Panc1 (cell line): ENCODE measurements at regions not wholly inside any gene's neighbourhood (a gene's known extent, or its start where the extent isn't known, plus 50 kb on each side); places are given as distances from the start of the nearest gene placed in this dataset.

Experiments used
- ATAC-seq: fragments of 200-7000 bp; cut with Tn5 transposase; 2 replicates; pipeline ENCODE4 v1.9.1; 2020; ENCODE audit warnings: mild to moderate bottlenecking, moderate library complexity
- BruUV-seq: library from RNA; stranded (reverse); fragments of 400-500 nt; replicated peaks from 2 replicates; lab custom pipeline; 2021; lab: Mats Ljungman, UMichigan
- CTCF ChIA-PET: fragments of 300-600 bp; sonication (Branson Sonifier 250); formaldehyde crosslinking; loops from one replicate; lab custom pipeline; 2022; ENCODE audit warnings: antibody characterized with exemption; lab: Charles Lee
- POLR2A ChIA-PET: fragments of 300-600 bp; sonication (Branson Sonifier 250); formaldehyde crosslinking; loops from one replicate; lab custom pipeline; 2022; ENCODE audit warnings: antibody characterized with exemption; lab: Charles Lee
- DNase-seq: peaks from one replicate; pipeline ENCODE4 v3.0.0-alpha.2; 2010; ENCODE audit warnings: low read depth, low spot score
- H3K27ac ChIP-seq: 2 replicates; pipeline ENCODE4 v1.5.1; 2011; ENCODE audit warnings: mild to moderate bottlenecking, low read length, inconsistent platforms
- H3K27me3 ChIP-seq: fragments of 200-500 bp; sonication (Bioruptor generic); 2 replicates; pipeline ENCODE4 v1.6.0; 2014; ENCODE audit warnings: low read length, inconsistent platforms; ENCODE audit not compliant: control insufficient read depth, insufficient read depth
- H3K36me3 ChIP-seq: fragments of 200-500 bp; sonication (Bioruptor generic); 2 replicates; pipeline ENCODE4 v1.5.1; 2014; ENCODE audit warnings: inconsistent platforms, mild to moderate bottlenecking, low read length, moderate library complexity; ENCODE audit not compliant: control insufficient read depth, insufficient read depth
- H3K4me1 ChIP-seq: 2 replicates; pipeline ENCODE4 v1.5.1; 2011; ENCODE audit warnings: inconsistent platforms, mild to moderate bottlenecking, low read length, moderate library complexity; ENCODE audit not compliant: control insufficient read depth, insufficient read depth
- H3K4me3 ChIP-seq, 2 experiments: 2 replicates each; pipeline ENCODE4 v1.5.1; 2011 to 2012; ENCODE audit warnings: low read depth in 2 of 2, low read length in 2 of 2, mild to moderate bottlenecking in 2 of 2, inconsistent platforms in 1 of 2, moderate library complexity in 1 of 2
- H3K9me3 ChIP-seq: fragments of 200-500 bp; sonication (Bioruptor generic); 2 replicates; pipeline ENCODE4 v1.5.1; 2014; ENCODE audit warnings: low read depth, mild to moderate bottlenecking, inconsistent platforms, low read length, moderate library complexity; ENCODE audit not compliant: control insufficient read depth, insufficient read depth
- CTCF ChIP-seq: fragments of 450-650 bp; IDR thresholded peaks from 2 replicates; pipeline ENCODE4 v1.5.1; 2017; ENCODE audit warnings: mild to moderate bottlenecking
- POLR2AphosphoS5 ChIP-seq: IDR thresholded peaks from 2 replicates; pipeline ENCODE4 v1.6.1; 2012; ENCODE audit warnings: mild to moderate bottlenecking, low read depth, low read length, moderate library complexity
- REST ChIP-seq, 2 experiments: IDR thresholded peaks; 2 replicates each; pipeline ENCODE4 v1.6.1; 2011 to 2012; ENCODE audit warnings: low read depth in 2 of 2, control low read depth in 1 of 2, low read length in 1 of 2, mild to moderate bottlenecking in 1 of 2, moderate library complexity in 1 of 2; ENCODE audit not compliant: insufficient read depth in 1 of 2
- SIN3A ChIP-seq: IDR thresholded peaks from 2 replicates; pipeline ENCODE4 v1.6.1; 2012; ENCODE audit warnings: low read depth, mild to moderate bottlenecking, low read length, moderate library complexity, borderline replicate concordance; ENCODE audit not compliant: insufficient read depth
- TCF7L2 ChIP-seq: IDR thresholded peaks from 2 replicates; pipeline ENCODE4 v1.6.1; 2011; ENCODE audit warnings: mild to moderate bottlenecking, low read depth, low read length, inconsistent platforms
- in situ Hi-C: cut with HindIII; loops from 2 replicates; pipeline ENCODE4 v1.10.0; 2016; ENCODE audit warnings: low sequenced_read_pairs, low pct_unique_long_range_greater_than_20kb
- intact Hi-C: fragments of 100-400 bp; cut with micrococcal nuclease; formaldehyde crosslinking; loops from one replicate; pipeline ENCODE4 v1.10.0; 2022; ENCODE audit not compliant: unreplicated experiment

DNA sequence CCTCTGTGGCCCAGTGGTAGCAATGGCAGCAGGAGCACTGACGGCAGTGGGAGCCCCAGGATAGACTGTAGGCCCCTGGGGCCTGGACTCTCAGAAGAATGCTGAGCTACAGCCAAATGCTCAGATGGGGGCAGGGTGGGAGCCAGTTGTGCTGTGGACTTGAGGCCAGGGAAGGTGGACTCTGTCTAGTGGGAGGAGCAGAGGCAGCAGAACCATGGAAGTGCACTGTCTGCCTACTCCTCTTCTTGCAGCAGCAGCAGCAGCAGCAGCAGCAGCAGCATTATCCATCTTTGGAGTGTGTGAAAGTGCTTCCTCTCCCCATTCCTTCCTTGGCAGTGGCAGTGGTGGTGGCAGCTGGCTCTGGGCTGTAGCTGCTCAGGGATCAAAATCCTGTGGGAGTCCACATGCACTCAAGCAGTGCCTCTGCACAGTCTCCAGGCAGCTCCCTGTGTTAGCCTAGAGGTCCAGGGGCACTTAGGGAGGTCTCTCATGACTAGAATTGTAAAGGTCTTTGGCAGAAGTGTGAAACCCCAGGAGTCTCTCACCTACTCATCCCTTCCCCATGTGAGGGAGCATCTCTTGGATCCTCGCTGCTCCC, 917.9 kb upstream of the B3GALT2 start:
- DNase-seq (no peak), ATAC-seq (no peak)
- no peaks in the 10 kb centered on the region for H3K27me3 ChIP-seq
- no peaks in the 10 kb centered on the region for H3K9me3 ChIP-seq
- BruUV-seq, result no TSS peak
- in situ Hi-C loops (no loop called here), intact Hi-C loops (no loop called here)
- H3K27ac ChIP-seq, result no peak overlapping the region
- ChIA-PET CTCF (no interaction called here), POLR2A (no interaction called here)
- H3K36me3 ChIP-seq, result no peaks in the 10 kb centered on the region
- H3K4me3 ChIP-seq, result no peak overlapping the region
- TF ChIP-seq TCF7L2 (no peak), CTCF (no peak), POLR2AphosphoS5 (no peak), REST (IDR thresholded peaks at IDR 0.05; ENCODE audit: insufficient read depth in 1 of 2, low read depth in 2 of 2, low read length in 1 of 2) (no peak)
- H3K4me1 ChIP-seq, result no peaks in the 10 kb centered on the region

DNA sequence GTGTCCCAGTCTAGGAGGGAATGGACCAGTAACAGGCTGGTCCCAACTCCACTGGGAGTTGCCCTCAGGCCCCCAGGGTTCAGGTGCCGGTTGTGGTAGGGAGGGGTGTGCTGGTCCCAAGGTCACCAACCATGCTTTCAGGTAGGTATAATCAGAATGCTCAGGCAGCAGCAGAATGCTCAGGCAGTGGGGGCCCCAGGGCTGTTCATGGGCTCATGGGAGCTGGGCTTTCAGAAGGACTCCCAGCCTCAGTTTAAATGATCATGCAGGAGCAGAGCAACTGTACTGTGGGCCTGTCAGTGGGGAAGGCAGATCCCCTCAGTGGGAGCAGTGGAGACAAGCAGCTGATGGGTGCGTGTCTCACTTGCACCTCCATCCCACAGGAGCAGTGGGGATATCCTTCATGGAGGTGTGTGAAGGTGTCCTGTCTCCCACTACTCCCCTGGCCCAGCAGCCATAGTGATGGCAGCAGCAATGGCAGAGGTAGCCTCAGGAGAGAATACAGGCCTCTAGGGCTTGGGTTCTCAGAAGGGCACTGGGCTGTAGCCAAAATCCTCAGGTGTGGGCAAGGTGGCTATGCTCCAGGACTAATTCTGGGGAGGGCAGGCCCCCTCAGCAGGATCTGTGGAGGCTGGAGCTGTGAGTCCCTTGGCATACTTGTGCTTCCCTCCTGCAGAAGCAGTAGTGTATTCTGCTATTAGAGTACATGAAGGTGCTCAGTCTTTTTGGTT, 917.3 kb upstream of the B3GALT2 start:
- CTCF ChIA-PET, result no interaction called here
- H3K27ac ChIP-seq, result no peak overlapping the region
- BruUV-seq, result no TSS peak
- H3K36me3 ChIP-seq, result no peaks in the 10 kb centered on the region
- intact Hi-C loops, result no loop called here
- H3K4me1 ChIP-seq, result no peaks in the 10 kb centered on the region
- no peaks in the 10 kb centered on the region for H3K9me3 ChIP-seq
- DNase-seq (no peak), ATAC-seq (no peak)
- TF ChIP-seq TCF7L2 (no peak), SIN3A (no peak), POLR2AphosphoS5 (no peak), CTCF (no peak), REST (IDR thresholded peaks at IDR 0.05; ENCODE audit: insufficient read depth in 1 of 2, low read depth in 2 of 2, low read length in 1 of 2) (no peak)
- no peaks in the 10 kb centered on the region for H3K27me3 ChIP-seq
- H3K4me3 ChIP-seq, result no peak overlapping the region
- POLR2A ChIA-PET, result no interaction called here
- in situ Hi-C loops, result no loop called here
